HepG2 (cell line): ENCODE measurements at regions not wholly inside any gene's neighbourhood (a gene's known extent, or its start where the extent isn't known, plus 50 kb on each side); places are given as distances from the start of the nearest gene placed in this dataset.

Experiments
- ATF7-NPFF ChIP-seq: sonication (generic); formaldehyde crosslinking; IDR thresholded peaks from 2 replicates; pipeline ENCODE4 v1.8.1; 2023; ENCODE audit warnings: mild to moderate bottlenecking, low read depth, missing genetic modification reagents, moderate library complexity
- CBX5 ChIP-seq: sonication (generic); formaldehyde crosslinking; IDR thresholded peaks from 2 replicates; pipeline ENCODE4 v1.4.0; 2020; ENCODE audit warnings: missing genetic modification reagents, borderline replicate concordance
- ERF ChIP-seq: IDR thresholded peaks from 2 replicates; pipeline ENCODE4 v1.6.1; 2018; ENCODE audit warnings: missing biosample characterization, missing genetic modification reagents
- IKZF1 ChIP-seq: fragments of 450-650 bp; IDR thresholded peaks from 2 replicates; pipeline ENCODE4 v1.7.1; 2016
- MED8 ChIP-seq: sonication (generic); formaldehyde crosslinking; IDR thresholded peaks from 2 replicates; pipeline ENCODE4 v1.8.1; 2023; ENCODE audit warnings: mild to moderate bottlenecking, missing genetic modification reagents; ENCODE audit not compliant: insufficient replicate concordance
- NFE2L1 ChIP-seq: sonication (generic); formaldehyde crosslinking; IDR thresholded peaks from 2 replicates; pipeline ENCODE4 v1.4.0; 2020; ENCODE audit warnings: missing genetic modification reagents, mild to moderate bottlenecking, borderline replicate concordance
- PAX8 ChIP-seq: sonication (generic); formaldehyde crosslinking; IDR thresholded peaks from 2 replicates; pipeline ENCODE4 v1.8.0; 2022; ENCODE audit warnings: mild to moderate bottlenecking, missing genetic modification reagents, borderline replicate concordance
- SNAI1 ChIP-seq: sonication (generic); formaldehyde crosslinking; IDR thresholded peaks from 2 replicates; pipeline ENCODE4 v1.5.0; 2020; ENCODE audit warnings: mild to moderate bottlenecking, missing genetic modification reagents, borderline replicate concordance
- STAT5B ChIP-seq: sonication (generic); formaldehyde crosslinking; IDR thresholded peaks from 2 replicates; pipeline ENCODE4 v1.4.0; 2020; ENCODE audit warnings: missing genetic modification reagents
- THYN1 ChIP-seq: sonication (generic); formaldehyde crosslinking; IDR thresholded peaks from 2 replicates; pipeline ENCODE4 v1.8.1; 2023; ENCODE audit warnings: low read depth, mild to moderate bottlenecking, moderate library complexity, missing genetic modification reagents, borderline replicate concordance
- ZNF121 ChIP-seq: sonication (generic); formaldehyde crosslinking; IDR thresholded peaks from 2 replicates; pipeline ENCODE4 v1.5.0; 2020; ENCODE audit warnings: mild to moderate bottlenecking, missing genetic modification reagents
- ZNF382 ChIP-seq: sonication (generic); formaldehyde crosslinking; IDR thresholded peaks from 2 replicates; pipeline ENCODE4 v1.5.0; 2020; ENCODE audit warnings: missing genetic modification reagents, mild to moderate bottlenecking, borderline replicate concordance
- ZNF577 ChIP-seq: sonication (generic); formaldehyde crosslinking; IDR thresholded peaks from 2 replicates; pipeline ENCODE4 v1.4.0; 2020; ENCODE audit warnings: mild to moderate bottlenecking, low read depth, missing genetic modification reagents, borderline replicate concordance
- ZNF720 ChIP-seq: sonication (generic); formaldehyde crosslinking; IDR thresholded peaks from 2 replicates; pipeline ENCODE4 v1.4.0; 2020; ENCODE audit warnings: missing genetic modification reagents
- TF ChIP-seq, protein P1 (sequence below), 2 experiments: fragments of 450-650 bp in 1 of 2; sonication (generic) in 1 of 2; formaldehyde crosslinking in 1 of 2; IDR thresholded peaks; 2 replicates each; pipeline versions ENCODE4 v1.6.1 to v1.8.0; 2016 to 2022; ENCODE audit warnings: antibody characterized with exemption in 1 of 2, mild to moderate bottlenecking in 1 of 2, missing genetic modification reagents in 1 of 2
- TF ChIP-seq, protein P2 (sequence below): sonication (generic); formaldehyde crosslinking; IDR thresholded peaks from 2 replicates; pipeline ENCODE4 v1.9.0; 2021; ENCODE audit warnings: missing genetic modification reagents, borderline replicate concordance

DNA sequence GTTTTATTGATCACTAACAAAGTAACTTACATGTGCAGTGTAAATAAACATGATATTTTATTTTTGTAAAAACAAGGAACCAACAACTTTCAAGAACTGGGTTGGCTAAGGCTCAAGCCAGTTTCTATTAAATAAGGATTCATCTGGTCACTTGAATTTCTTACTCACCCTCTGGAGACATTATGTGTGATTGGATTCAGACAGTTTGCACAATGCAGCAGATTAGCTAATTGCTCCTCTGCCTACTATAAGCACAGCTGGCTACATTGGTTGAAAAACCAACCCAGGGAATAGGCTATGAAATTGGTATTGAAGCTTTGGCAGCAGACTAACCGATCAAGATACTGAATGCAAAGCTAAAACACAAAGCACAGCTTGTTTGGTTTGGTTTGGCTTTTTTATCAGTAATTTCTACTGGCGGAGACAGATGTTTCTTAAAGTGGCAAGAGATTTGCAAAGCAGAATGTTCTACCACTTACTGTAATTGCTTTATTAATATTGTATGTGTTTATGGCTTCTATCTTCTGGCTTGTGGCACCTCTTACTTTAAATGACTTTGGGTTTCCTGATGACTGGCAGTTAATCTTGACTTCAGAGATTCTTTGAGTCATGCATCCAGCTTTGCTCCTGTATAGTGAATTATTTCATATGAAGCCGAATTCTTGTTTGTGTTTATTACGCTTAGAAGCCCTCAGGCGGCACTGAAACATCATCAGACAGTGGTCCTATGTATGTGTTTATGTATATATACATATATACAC lies 231.5 kb downstream of the MPDZ start (continued):
- TF ChIP-seq, protein P1, sequence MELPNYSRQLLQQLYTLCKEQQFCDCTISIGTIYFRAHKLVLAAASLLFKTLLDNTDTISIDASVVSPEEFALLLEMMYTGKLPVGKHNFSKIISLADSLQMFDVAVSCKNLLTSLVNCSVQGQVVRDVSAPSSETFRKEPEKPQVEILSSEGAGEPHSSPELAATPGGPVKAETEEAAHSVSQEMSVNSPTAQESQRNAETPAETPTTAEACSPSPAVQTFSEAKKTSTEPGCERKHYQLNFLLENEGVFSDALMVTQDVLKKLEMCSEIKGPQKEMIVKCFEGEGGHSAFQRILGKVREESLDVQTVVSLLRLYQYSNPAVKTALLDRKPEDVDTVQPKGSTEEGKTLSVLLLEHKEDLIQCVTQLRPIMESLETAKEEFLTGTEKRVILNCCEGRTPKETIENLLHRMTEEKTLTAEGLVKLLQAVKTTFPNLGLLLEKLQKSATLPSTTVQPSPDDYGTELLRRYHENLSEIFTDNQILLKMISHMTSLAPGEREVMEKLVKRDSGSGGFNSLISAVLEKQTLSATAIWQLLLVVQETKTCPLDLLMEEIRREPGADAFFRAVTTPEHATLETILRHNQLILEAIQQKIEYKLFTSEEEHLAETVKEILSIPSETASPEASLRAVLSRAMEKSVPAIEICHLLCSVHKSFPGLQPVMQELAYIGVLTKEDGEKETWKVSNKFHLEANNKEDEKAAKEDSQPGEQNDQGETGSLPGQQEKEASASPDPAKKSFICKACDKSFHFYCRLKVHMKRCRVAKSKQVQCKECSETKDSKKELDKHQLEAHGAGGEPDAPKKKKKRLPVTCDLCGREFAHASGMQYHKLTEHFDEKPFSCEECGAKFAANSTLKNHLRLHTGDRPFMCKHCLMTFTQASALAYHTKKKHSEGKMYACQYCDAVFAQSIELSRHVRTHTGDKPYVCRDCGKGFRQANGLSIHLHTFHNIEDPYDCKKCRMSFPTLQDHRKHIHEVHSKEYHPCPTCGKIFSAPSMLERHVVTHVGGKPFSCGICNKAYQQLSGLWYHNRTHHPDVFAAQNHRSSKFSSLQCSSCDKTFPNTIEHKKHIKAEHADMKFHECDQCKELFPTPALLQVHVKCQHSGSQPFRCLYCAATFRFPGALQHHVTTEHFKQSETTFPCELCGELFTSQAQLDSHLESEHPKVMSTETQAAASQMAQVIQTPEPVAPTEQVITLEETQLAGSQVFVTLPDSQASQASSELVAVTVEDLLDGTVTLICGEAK (IDR thresholded peaks at IDR 0.05) = no peak
- TF ChIP-seq, protein P1 (CRISPR knock-in tag; IDR thresholded peaks at IDR 0.05) = no peak
- no peak for TF ChIP-seq ZNF577 (CRISPR knock-in tag)
- no peak for TF ChIP-seq SNAI1 (CRISPR knock-in tag)
- no peak for TF ChIP-seq STAT5B (CRISPR knock-in tag)
- TF ChIP-seq ZNF382 (CRISPR knock-in tag) = no peak
- TF ChIP-seq PAX8 (CRISPR knock-in tag) = no peak
- TF ChIP-seq THYN1 = no peak
- no peak for TF ChIP-seq IKZF1
- TF ChIP-seq MED8 = no peak
- no peak for TF ChIP-seq ATF7-NPFF (CRISPR knock-in tag)
- no peak for TF ChIP-seq NFE2L1 (CRISPR knock-in tag)
- TF ChIP-seq ERF (CRISPR knock-in tag) = no peak
- no peak for TF ChIP-seq ZNF720 (CRISPR knock-in tag)
- no peak for TF ChIP-seq ZNF121 (CRISPR knock-in tag)
- TF ChIP-seq CBX5 = no peak
- TF ChIP-seq, protein P2, sequence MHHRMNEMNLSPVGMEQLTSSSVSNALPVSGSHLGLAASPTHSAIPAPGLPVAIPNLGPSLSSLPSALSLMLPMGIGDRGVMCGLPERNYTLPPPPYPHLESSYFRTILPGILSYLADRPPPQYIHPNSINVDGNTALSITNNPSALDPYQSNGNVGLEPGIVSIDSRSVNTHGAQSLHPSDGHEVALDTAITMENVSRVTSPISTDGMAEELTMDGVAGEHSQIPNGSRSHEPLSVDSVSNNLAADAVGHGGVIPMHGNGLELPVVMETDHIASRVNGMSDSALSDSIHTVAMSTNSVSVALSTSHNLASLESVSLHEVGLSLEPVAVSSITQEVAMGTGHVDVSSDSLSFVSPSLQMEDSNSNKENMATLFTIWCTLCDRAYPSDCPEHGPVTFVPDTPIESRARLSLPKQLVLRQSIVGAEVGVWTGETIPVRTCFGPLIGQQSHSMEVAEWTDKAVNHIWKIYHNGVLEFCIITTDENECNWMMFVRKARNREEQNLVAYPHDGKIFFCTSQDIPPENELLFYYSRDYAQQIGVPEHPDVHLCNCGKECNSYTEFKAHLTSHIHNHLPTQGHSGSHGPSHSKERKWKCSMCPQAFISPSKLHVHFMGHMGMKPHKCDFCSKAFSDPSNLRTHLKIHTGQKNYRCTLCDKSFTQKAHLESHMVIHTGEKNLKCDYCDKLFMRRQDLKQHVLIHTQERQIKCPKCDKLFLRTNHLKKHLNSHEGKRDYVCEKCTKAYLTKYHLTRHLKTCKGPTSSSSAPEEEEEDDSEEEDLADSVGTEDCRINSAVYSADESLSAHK (CRISPR knock-in tag) = no peak
